Gastrocnemius medialis (tissue), 4 donors: ENCODE measurements at regions not wholly inside any gene's neighbourhood (a gene's known extent, or its start where the extent isn't known, plus 50 kb on each side); places are given as distances from the start of the nearest gene placed in this dataset.

Experiments
- POLR2A ChIP-seq, 2 donors: fragments of 450-650 bp; IDR thresholded peaks; one replicate each; pipeline ENCODE4 v1.6.1; 2017; ENCODE audit warnings: antibody characterized with exemption in 2 of 2, mild to moderate bottlenecking in 2 of 2, moderate library complexity in 2 of 2
- TF ChIP-seq, protein P1 (sequence below), 5 experiments: fragments of 450-650 bp in 3 of 5; fragments of 200-600 bp in 2 of 5; sonication (generic) in 2 of 5; IDR thresholded peaks in 4 of 5; conservative IDR thresholded peaks in 1 of 5; 1 replicate in 4 of 5; 2 replicates in 1 of 5; pipeline ENCODE4 v1.5.1; 2016 to 2019; ENCODE audit warnings: antibody characterized with exemption in 5 of 5, mild to moderate bottlenecking in 3 of 5, moderate library complexity in 3 of 5

DNA sequence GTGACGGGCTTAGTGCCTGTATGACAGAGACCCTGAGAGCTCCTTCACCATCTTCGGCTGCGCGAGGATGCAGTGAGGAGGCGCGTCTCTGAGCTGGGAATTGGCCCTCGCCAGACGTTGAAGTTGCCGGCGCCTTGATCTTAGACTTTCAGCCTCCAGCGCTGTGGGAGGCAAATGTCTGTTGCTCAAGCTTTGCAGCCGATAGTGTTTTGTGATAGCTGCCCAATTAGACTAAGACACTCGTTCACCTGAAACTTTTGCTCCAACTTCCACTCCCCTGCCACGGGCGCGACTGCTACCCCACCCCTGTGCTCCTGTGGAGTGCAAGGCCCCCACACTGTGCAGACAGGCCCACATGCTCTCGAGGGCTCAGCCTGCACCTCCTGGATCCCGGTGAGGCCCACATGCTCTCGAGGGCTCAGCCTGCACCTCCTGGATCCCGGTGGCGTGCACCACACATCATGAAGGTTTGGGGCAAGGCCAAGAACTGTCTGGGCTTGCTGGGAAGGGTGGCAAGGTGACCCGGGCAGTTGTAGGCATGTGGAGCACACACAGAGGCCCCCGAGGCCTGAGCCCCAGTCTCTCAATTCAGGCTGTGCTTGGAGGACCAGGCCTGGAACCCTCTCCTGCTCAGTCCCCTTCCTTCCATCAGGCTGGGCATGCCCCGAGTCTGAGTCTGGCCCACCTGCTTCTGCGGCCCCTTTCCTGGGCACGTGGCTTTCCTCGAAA is 324.6 kb downstream of the TMEM121 start:
- TF ChIP-seq, protein P1, sequence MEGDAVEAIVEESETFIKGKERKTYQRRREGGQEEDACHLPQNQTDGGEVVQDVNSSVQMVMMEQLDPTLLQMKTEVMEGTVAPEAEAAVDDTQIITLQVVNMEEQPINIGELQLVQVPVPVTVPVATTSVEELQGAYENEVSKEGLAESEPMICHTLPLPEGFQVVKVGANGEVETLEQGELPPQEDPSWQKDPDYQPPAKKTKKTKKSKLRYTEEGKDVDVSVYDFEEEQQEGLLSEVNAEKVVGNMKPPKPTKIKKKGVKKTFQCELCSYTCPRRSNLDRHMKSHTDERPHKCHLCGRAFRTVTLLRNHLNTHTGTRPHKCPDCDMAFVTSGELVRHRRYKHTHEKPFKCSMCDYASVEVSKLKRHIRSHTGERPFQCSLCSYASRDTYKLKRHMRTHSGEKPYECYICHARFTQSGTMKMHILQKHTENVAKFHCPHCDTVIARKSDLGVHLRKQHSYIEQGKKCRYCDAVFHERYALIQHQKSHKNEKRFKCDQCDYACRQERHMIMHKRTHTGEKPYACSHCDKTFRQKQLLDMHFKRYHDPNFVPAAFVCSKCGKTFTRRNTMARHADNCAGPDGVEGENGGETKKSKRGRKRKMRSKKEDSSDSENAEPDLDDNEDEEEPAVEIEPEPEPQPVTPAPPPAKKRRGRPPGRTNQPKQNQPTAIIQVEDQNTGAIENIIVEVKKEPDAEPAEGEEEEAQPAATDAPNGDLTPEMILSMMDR (IDR thresholded peaks at IDR 0.05 in 4 of 5, conservative IDR thresholded peaks at IDR 0.05 in 1 of 5) = no peak
- TF ChIP-seq POLR2A (IDR thresholded peaks at IDR 0.05) = no peak
